Right lobe of liver (tissue), 6 donors: ENCODE measurements at regions not wholly inside any gene's neighbourhood (a gene's known extent, or its start where the extent isn't known, plus 50 kb on each side); places are given as distances from the start of the nearest gene placed in this dataset.
"Not testable (repeated sequence)": the region's sequence is repeated elsewhere in the genome, so short reads cannot be mapped to it uniquely, and the experiment has no call there.

Experiments used
- ATAC-seq, 4 donors: fragments of 200-7000 bp; cut with Tn5 transposase; one replicate each; pipeline ENCODE4 v1.9.1; 2020; ENCODE audit warnings: mild to moderate bottlenecking in 4 of 4, moderate library complexity in 4 of 4
- DNase-seq, 3 donors: peaks; one replicate each; pipeline ENCODE4 v3.0.0-alpha.2; 2020
- H3K27ac ChIP-seq, 3 donors: fragments of 200-600 bp; one replicate each; pipeline ENCODE4 v1.8.0; 2022
- H3K27me3 ChIP-seq, 2 donors: fragments of 200-600 bp; one replicate each; pipeline ENCODE4 v1.8.0; 2022
- H3K36me3 ChIP-seq, 4 donors: fragments of 200-600 bp; sonication (generic) in 1 of 4; one replicate each; pipeline versions ENCODE4 v1.5.1 to v1.8.0; 2017 to 2022; ENCODE audit warnings: control low read depth in 1 of 4
- H3K4me1 ChIP-seq, 4 donors: fragments of 200-600 bp; sonication (generic) in 1 of 4; one replicate each; pipeline versions ENCODE4 v1.5.1 to v1.8.0; 2017 to 2022; ENCODE audit warnings: control low read depth in 1 of 4
- H3K4me3 ChIP-seq, 3 donors: fragments of 200-600 bp; one replicate each; pipeline ENCODE4 v1.8.0; 2022
- H3K9me3 ChIP-seq, 4 donors: fragments of 200-600 bp; sonication (generic) in 1 of 4; one replicate each; pipeline versions ENCODE4 v1.5.1 to v1.8.0; 2017 to 2022; ENCODE audit warnings: control low read depth in 1 of 4
- CTCF ChIP-seq, 4 donors: fragments of 200-600 bp in 3 of 4; fragments of 450-650 bp in 1 of 4; IDR thresholded peaks; one replicate each; pipeline versions ENCODE4 v1.5.1 to v1.8.0; 2016 to 2022; ENCODE audit warnings: antibody characterized with exemption in 4 of 4, mild to moderate bottlenecking in 2 of 4
- POLR2A ChIP-seq: fragments of 450-650 bp; IDR thresholded peaks from one replicate; pipeline ENCODE4 v1.6.1; 2017; ENCODE audit warnings: antibody characterized with exemption, mild to moderate bottlenecking
- WGBS: methylation state at CpG from one replicate; pipeline ENCODE4 v1.1.6; 2018; ENCODE audit warnings: low coverage, low lambda C conversion rate; ENCODE audit not compliant: insufficient coverage; ENCODE audit errors: missing lambda C conversion rate; 5-methylcytosine and 5-hydroxymethylcytosine counted together
- intact Hi-C, 2 donors: fragments of 100-400 bp; cut with DNase I; formaldehyde crosslinking; loops; one replicate each; pipeline versions ENCODE4 v1.11.2 to v1.14.1; 2022
- donor health status: DM: no; HTN: yes; CAD: no.
- donor health status: DM: no; HTN: no; CAD: no.
- donor health status: DM: no; HTN: no; CAD: no.
- donor health status: DM: no; HTN: yes; CAD: no.
- donor health status: DM: no; HTN: yes; CAD: no.

- 49% methylated on average over 3 of the region's 3 CpGs for WGBS
- no peak for TF ChIP-seq POLR2A
- ATAC-seq (no peak), DNase-seq (no peak)
- intact Hi-C loops = no loop called here
- Histone ChIP-seq H3K27ac (no peak overlapping the region), H3K27me3 (no peaks in the 10 kb centered on the region), H3K9me3 (no peaks in the 10 kb centered on the region), H3K36me3 (no peaks in the 10 kb centered on the region), H3K4me3 (no peak overlapping the region), H3K4me1 (peaks cover 0 to 8% (median 0%) of the 10 kb centered on the region in 4 donors)
Observed at GRCh38 chr7:81158189-81158588, 239.3 kb upstream of the SEMA3C start.

GRCh38 chr7:81155654-81156373 is 237.0 kb upstream of the SEMA3C start:
- Histone ChIP-seq H3K4me1 (peaks cover 0 to 8% (median 0%) of the 10 kb centered on the region in 4 donors), H3K27ac (no peak overlapping the region), H3K36me3 (no peaks in the 10 kb centered on the region), H3K9me3 (no peaks in the 10 kb centered on the region), H3K4me3 (no peak overlapping the region), H3K27me3 (no peaks in the 10 kb centered on the region)
- intact Hi-C loops = no loop called here
- 20% methylated on average over 4 of the region's 4 CpGs for WGBS
- TF ChIP-seq CTCF (IDR thresholded peaks at IDR 0.05) (no peak), POLR2A (no peak)
- ATAC-seq = peak; percentile 56 to 87 (median 82)
- DNase-seq = no peak

GRCh38 chr7:81154565-81154964 is 235.7 kb upstream of the SEMA3C start:
- DNase-seq (no peak), ATAC-seq (no peak)
- Histone ChIP-seq H3K27ac (no peak overlapping the region), H3K27me3 (no peaks in the 10 kb centered on the region), H3K9me3 (no peaks in the 10 kb centered on the region), H3K36me3 (no peaks in the 10 kb centered on the region), H3K4me3 (no peak overlapping the region), H3K4me1 (peaks cover 0 to 8% (median 0%) of the 10 kb centered on the region in 4 donors)
- intact Hi-C loops = no loop called here
- TF ChIP-seq CTCF (IDR thresholded peaks at IDR 0.05) (no peak), POLR2A (no peak)
- 73% methylated on average over 1 of the region's 1 CpG for WGBS

GRCh38 chr7:81152925-81153324 is 234.1 kb upstream of the SEMA3C start:
- H3K4me1 ChIP-seq, DNase-seq, H3K9me3 ChIP-seq, intact Hi-C loops, ATAC-seq, H3K27ac ChIP-seq, H3K27me3 ChIP-seq, H3K4me3 ChIP-seq, H3K36me3 ChIP-seq: not testable (repeated sequence)
- WGBS = 89% methylated on average over 9 of the region's 9 CpGs

- no peaks in the 10 kb centered on the region for H3K36me3 ChIP-seq
- TF ChIP-seq CTCF (IDR thresholded peaks at IDR 0.05) = no peak
- no peak for TF ChIP-seq POLR2A
- ATAC-seq (peak in 3 of 4 donors; percentile 46 to 78 (median 72)), DNase-seq (no peak)
- no peaks in the 10 kb centered on the region for H3K27me3 ChIP-seq
- no peak overlapping the region for H3K27ac ChIP-seq
- H3K4me3 ChIP-seq = no peak overlapping the region
- WGBS = 25% methylated on average over 1 of the region's 1 CpG
- H3K9me3 ChIP-seq = no peaks in the 10 kb centered on the region
- H3K4me1 ChIP-seq = peaks cover 0 to 5% (median 0%) of the 10 kb centered on the region in 4 donors
- intact Hi-C loops = no loop called here
Observed at GRCh38 chr7:81150951-81151361, 232.1 kb upstream of the SEMA3C start.
